Daoy (cell line): ENCODE measurements at regions not wholly inside any gene's neighbourhood (a gene's known extent, or its start where the extent isn't known, plus 50 kb on each side); places are given as distances from the start of the nearest gene placed in this dataset.

Experiments used
- DNase-seq: peaks from one replicate; pipeline ENCODE4 v3.0.0-alpha.2; 2015; ENCODE audit warnings: low read depth

DNA sequence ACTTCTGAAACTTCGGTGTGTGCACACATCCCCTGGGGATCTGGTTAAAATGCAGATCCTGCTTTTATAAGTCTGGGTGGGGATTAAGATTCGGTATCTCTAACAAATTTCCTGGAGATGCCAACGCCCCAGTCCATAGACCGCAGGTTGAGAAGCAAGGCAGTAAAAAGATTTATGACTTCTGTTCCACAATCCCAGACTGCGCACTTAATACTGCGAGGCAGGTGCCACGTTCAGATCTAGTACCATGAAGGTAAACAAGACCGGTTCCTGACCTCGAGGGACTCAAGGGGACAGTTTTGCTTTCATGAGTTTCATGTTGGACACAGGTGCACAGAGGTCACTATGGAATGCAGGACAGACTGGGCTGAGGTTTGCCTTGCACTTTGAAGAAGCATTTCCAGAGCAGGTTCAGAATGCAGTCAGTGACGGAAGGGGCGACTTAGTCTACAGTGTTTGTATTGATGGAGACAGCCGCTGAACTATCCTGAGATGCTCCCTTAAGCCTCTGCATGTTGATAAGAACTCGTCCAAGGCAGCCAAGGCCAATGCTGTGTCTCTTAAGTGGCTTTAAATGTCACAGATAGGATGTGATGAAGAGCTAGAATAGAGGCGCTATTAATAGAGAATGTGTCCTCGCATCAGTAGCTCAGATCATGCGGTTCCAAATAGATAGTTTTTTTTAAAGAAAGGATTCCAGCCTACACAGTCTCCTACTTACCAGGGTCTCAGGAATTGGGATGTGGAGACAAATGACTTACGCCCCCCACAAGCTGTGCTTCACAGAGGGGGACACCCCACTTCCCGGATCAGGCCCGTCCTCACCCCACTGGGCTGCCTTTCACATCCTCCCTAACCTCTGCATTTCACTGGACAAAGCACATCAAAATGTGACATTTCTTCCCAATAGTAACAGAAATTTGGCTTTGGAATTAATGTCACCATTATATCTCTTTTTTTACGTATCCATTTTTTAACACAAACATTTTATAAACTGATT lies 97.1 kb upstream of the IRS2 start:
- no peak for DNase-seq

DNA sequence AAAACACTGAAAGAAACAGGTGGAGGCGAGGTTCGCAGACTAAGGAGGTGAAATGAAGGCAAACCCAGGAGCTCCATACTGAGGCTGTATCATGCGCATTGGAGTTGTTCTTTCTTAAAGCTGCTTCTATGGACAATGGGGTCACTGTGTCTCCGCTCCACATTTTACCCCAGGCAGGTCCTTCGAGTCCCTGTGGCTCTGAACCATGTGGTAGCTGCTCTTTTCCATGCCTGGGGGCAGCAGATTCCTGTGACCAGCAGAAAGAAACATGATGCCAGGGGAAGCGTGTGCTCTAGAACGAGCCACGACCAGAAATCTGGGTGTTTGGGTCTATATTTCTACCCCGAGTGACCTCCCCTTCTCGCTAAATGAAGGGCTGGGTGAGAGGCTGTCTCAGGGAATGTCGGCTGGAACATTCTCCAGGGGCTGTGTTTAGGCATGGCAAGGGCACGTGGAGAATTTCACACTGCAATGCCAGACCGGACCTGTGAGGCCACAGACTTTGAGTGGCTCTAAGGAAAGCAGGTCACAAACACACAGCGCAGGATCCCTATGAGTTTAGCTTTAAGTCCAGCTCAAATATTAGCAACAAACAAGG lies 95.7 kb upstream of the IRS2 start:
- no peak for DNase-seq

DNA sequence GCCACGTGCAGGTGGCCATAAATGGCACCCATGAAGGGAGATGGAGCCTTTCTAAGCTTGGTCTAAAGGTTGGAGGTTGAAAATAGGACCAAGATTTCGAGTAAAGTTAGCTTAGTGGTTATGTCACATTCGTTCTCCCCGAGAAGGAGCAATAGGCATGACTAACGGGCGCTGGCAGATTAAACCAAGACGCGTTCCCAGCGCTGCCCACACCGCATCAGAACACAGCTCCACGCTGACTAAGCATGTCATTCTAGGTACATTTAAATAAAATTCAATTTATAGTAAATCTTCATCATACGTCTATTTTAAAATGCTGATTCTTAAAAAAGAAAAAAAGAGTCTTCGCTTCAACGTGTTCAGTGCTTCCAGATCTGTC lies 95.0 kb upstream of the IRS2 start:
- DNase-seq = no peak

- no peak for DNase-seq
Measured at GRCh38 chr13:109880371-109881346, 94.3 kb upstream of the IRS2 start.

GRCh38 chr13:109879338-109879737 lies 93.0 kb upstream of the IRS2 start:
- no peak for DNase-seq

DNA sequence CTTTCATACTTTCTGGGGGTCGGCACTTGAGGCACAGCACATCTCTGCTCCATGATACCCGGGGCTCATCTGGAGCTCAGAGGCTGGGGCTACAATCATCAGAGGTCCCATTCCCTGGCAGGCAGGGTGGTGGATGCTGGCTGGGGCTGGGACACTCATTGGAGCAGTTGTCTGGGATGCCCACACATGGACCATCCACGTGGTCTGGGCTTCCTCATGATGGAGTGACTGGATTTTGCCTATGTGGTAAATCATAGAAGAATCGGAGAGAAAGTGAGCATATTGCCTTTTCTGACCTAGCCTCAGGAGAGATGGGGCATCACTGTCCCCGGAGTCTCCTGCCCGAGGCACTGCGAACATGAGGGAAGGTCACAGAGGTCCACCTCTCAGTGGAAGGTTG lies 91.4 kb upstream of the IRS2 start:
- no peak for DNase-seq

DNA sequence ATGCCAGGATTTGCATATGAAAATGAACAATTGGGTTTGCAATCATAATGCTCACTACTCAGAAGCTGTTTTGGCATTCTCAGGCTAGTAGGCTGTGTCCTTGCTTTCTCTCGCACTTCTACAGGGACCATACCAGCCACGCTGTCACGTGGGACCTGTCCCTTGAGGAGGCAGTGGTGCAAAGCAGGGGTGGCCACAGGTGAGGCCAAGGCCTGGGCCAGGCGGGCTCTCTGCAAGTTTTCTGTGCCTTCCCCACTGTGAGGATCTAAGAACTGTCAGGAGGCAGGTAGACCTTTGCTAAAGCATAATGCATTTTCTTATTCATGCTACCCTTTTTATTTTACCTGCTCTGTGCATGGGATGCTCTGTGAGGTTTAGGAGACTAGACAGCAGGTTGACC lies 89.4 kb upstream of the IRS2 start:
- DNase-seq = no peak

DNA sequence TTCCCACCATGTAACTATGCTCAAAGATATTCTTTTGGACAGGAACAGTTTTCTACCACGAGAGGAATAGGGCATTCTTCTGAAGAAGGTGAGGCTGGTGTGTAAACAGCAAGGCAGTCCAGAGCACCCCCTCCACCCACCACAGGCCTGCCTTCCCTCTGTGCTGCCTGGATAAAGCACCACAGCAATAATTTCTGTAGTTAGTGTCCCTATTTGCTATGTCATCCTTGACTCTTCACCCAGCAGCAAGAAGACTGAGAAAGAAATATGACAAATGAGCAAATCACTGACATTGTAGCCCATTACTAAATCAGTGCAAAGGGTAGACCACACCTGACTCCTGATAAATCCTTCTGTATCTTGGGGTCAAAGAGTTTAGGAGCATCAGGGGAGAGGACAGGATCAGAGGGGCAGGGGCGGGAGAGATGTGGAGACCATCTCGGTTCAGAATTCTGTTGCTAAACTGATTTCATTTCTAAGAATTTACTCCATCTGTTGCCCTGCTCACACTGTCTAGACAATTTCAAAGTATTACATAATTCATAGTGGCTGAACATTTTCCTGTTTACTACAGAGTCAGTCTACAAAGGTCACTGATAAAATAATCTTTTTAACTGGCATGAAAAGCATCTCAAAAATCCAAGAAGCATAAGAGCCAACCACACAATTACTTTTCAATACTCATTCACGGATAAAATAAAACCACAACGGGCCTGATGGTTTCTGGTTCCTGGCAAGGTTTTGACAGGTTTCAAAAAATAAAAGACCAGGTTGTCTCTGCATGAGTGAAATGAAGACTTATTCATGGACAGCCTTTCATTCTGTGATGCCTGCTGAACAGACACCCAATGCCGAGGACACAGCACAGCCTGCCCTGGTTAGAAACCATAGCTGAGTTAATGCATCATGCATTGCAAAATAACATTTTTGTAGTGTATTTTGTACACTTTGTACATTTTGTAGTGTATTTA lies 88.4 kb upstream of the IRS2 start:
- DNase-seq = no peak

DNA sequence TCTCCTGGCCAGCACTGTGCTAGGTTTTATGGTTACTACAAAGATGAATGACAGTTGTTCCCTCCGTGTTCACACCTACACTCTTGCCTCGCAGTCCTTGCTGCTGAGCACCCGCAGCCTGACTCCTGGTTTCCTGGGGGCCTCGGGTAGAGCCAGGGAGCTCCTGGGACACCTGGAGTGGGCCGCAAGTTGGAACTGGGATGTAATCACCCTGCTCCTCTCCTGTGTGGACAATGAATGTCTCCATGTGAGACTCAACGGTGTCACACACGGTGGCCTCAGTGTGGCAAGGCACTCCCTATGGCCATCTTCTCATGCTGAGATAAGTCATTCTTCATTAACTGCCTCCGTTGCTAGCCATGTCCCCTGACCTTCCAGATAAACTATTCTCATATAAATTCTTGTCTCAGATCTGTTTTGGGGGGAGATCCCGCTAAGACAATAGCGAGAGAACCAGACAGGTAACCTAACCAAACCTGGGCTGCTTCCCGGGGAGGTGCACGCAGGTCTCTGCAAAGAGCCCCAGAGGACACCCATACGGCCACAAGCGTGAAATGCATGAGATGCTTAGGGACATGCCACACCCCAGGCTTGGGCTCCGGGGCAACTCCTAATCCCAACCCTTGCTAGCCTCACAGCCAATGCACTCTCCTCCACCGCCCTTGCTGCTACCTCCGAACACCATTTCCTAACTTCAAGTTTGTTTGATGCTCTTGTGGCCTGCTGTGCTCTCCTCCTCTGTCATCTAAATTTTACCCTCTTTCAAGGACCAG lies 87.2 kb upstream of the IRS2 start:
- no peak for DNase-seq

DNA sequence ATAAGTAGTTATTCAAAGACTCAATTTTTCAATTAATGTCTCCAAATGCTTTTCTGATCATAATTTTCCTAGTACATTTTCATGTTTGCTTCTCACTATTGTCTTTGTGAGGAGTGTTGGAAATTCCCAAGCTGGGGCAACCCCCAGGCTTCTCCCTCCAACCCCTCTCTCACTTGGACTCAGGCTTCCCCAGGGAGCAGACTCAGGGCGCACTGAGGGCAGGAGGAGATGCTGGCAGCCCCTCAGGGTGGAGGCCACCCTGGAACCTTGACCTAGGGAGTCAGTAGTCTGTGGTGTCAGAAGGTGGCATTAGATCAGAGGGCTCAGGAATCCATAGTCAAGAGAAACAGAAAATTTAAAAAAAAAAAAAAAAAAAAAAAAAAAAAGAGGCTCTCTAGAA lies 86.5 kb upstream of the IRS2 start:
- DNase-seq = no peak

DNA sequence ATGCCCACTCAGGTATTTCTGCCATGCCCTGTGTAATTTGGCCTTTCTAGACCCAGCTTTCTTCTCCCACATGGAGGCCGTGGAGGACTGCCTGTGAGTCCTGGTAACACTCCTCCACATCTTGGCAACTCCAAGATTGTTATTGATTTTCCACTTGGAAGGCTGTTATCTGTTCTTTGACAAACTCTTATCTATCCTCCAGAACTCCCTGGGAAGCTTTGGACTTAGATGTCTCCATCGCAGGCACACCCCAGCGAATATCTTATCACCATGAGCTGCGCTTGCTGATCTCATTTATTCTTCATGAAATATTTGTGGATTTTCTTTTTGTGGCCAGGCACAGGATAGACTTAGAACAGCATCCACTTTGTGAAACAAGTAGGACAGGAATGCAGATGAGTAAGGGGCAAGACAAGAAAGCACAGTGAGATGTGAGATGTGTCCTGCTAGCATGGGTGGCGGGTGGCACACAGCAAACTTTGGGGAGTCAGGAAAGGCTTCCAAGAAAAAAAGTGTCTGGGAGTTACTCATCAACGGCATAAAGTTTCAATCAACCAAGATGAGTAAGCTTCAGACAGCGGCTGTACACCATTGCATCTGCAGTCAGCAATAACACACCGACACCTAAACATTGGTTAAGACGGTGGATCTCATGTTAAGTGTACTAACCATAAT lies 84.5 kb upstream of the IRS2 start:
- DNase-seq = peak; percentile 26

DNA sequence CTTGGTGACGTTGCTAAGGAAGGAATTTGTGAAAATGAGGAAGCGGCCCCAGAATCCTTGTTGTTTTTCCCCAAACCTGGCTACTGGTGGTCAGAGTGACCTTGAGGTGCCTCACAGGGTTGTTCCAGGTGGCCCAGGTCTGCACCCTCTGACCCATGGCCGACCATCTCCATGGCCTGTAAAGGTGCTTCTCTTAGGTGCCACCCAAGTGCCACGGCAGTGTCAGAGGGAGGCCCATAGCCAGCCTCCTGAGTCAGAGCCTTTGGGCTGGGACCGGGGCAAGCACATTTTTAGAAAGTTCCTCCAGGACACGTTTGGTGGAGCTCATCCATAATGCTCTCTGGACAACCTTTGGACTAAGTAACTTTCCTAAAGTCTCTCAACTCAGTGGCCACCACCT lies 83.9 kb upstream of the IRS2 start:
- no peak for DNase-seq

GRCh38 chr13:109869312-109870237 lies 83.2 kb upstream of the IRS2 start:
- no peak for DNase-seq

DNA sequence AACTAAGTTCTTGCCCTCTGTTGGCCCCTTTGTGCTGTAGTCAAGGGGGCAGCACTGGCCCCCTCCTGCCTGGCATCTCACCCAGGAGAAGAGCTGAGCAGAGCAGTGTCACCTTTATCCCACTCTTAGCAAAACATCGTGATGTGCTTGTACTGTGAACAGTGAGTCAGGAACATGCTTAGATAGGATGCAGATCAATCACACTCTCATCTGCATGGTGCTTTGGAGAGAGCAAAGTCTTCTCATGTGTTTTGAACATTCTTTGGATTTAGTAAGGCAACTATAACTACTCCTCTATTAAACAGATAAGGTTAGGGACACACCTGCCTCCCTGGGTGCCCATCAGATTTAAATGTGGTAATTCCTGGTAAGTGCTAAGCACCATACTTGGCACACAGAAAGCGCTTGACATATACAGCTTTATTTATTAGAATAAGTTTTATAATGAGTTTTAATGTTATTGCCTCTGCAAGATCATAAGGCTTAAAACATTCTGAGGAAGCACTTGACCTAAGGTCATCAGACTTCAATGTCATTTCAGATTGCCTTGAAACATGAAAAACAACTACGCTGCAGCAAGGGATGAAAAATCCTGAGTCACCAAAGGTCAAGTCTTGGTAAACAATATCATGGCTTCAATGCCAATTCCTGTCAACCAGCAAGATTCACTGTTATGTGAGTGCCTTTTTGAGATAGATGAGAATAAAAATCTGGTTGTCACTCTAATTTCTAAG lies 82.4 kb upstream of the IRS2 start:
- no peak for DNase-seq

DNA sequence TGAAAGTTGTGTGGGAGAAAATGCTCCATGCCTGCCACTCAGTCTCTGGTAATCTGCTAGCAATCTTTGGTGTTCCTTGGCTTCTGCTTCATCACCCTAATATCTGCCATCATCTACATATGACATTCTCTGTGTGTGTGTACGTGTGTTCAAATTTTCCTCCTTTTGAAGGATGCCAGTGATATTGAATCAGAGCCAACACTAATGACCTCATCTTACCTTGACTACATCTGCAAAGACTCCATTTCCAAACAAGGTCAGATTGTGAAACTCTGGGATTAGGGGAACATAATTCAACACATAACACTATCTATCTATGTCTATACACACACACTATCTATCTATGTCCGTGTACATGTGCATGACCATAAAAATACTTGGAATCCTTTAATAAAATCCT lies 81.4 kb upstream of the IRS2 start:
- no peak for DNase-seq

DNA sequence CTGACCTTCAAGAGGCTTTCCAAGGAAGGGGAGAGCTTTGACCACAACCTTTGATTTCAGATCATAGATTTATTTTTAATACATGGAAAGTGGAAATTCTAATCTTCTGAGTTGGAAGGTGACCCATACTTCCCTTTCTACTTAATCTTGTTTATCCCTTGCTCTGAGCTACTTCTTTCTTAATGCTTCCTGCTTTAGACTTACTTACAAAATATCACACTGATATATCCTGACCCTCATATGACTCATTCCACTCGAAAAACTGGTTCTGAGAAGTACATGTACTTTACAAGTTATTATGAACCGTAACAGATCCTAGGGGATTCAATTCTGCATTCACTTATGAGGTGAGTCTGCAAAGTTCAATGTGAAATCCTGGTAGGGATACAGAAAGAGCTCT lies 76.2 kb upstream of the IRS2 start:
- DNase-seq = no peak

- no peak for DNase-seq
Measured at GRCh38 chr13:109859898-109860297, 73.5 kb upstream of the IRS2 start.
